ENCODE measurements at regions not wholly inside any gene's neighbourhood (a gene's known extent, or its start where the extent isn't known, plus 50 kb on each side); places are given as distances from the start of the nearest gene placed in this dataset.
"Not testable (repeated sequence)": the region's sequence is repeated elsewhere in the genome, so short reads cannot be mapped to it uniquely, and the experiment has no call there.

DNA sequence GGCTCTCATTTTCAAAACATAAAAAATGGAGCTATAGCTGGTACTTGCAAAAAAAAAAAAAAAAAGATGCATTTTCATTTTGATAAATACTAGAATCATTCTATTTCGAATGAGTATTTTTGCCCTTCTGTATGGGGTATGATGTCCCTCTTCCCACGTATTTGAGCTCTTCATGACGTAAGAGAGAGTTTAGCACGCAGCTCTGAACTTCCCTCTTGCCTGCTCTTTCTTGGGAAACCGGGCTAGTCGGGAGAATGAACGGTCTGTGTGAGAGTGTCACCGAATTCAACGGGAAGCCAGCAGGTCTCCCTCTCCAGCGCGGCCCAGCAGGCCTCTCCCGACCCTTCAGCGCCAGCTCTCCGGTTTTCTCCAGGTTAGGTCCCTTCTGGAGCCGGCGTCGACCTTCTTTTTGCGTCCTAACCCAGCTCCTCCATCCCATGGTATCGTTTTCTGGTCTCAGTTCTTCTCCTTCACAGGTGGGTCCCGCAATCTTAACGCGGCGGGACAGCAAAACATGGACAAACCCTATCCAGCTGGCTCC, 159.2 kb upstream of the PITRM1 start:
- DNase-seq: no peak

GRCh38 chr10:3331187-3331586, 158.6 kb upstream of the PITRM1 start:
- DNase-seq: no peak

DNA sequence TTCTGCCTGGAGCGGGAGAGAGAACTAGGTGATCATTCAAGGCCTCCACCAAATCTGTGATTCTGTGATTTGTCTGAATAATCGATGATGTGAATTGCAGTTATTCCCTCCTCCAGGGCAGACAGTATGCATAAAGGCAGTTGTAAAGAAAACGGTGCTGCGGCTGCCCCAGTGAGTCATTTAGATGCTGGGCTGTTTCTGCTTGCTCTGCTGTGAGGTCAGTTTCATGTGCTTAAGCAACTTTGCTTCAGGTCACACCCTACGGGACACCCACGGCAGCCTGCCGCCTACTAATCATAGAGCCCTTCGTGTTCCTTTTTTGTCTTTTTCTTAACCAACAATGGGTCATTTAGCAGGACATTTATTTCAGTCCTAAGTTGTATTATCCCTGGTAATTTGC, 158.1 kb upstream of the PITRM1 start:
- peak; percentile 6 for DNase-seq

DNA sequence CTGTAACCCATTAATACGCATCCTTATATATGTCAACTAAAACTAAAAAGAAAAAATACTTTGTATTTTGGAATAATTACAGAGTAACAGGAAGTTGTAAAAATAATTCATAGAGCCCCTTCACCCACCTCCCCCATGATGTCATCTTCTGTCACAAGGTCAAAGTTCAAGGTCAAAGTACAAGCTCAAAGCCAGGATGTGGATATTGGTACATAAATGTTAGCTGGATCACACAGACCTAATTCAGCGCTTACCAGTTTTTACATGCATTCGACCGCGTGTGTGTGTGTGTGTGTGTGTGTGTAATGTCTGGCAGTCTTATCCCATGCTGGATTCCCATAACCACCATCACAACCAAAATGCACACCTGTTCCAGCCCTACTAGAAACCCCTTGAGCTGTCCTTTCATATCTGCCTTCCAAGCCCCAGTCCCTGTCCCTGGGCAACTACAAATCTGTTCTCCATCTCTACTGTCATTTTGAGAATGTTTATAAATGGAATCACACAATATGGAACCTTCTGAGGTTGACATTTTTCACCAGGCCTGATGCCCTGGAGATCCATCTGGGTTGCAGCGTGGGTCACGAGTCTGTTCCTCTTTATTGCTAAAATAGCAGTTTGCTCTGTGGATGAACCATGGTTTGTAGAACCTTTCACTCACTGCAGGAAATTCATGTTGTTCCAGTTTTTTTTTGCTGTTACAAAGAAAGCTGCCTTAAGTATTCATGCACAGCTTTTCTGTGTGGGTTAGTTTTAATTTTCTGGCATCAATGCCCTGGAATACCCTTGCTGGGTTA, 153.6 kb upstream of the PITRM1 start:
- no peak for DNase-seq

GRCh38 chr10:3324612-3325038, 152.0 kb upstream of the PITRM1 start:
- no peak for DNase-seq

DNA sequence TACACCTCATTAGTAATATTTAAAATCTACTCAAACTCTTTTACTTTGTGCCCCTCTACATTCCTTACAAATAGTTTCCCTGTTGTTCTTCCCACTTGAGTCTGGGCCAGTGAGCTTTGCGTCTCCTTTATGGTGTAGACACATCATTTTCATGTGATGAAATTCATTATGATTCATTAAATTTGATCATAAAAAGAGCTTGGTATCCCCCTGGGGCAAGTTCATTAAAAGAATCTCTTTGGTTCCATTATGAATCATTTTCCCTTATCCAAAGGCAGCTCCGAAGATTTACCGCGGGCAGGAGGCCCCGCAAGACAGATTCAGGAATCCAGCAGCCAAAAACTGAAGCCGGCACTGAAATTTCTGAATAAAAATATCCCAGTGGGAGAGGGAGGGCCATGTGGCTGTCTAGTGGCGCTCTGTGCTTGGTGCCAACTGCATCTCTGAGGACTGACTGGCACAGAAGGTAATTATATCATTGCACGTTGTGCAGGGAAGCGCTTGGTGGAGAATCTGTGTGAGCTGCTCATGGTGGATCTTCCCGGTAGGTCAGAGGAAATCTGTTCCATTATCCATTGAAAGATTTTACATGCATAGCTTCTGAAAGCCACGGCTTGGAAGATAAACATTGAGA, 151.4 kb upstream of the PITRM1 start:
- DNase-seq: no peak

DNA sequence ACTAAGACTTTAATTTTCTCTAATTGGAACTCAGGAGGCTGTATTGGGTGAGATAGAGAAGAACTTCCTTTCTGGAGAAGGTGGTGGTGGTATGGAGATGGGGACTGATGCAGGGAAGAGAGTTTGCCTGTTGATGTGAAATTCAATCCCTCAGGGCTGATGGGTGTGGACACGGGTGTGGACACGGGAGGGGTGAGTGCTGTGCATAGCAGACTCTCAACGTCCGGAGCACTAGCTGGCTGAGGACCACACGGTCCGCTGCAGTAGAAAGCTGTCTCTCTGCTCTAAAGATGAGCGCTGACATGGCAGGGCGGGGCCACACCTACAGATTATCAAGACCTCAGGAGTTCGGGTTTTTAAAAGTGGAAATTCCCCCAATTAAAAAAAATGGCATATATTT, 148.5 kb upstream of the PITRM1 start:
- no peak for DNase-seq

DNA sequence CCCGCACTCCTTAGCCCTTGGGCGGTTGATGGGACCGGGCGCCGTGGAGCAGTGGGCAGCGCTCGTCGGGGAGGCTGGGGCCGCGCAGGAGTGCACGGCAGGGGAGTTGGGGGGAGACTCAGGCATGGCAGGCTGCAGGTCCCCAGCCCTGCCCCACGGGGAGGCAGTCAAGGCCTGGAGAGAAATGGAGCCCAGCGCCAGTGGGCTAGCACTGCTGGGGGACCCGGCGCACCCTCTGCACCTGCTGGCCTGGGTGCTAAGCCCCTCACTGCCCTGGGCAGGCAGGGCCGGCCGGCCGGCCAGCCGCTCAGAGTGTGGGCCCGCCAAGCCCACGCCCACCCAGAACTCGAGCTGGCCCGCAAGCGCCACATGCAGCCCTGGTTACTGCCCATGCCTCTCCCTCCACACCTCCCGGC, 147.2 kb upstream of the PITRM1 start:
- DNase-seq: no peak

DNA sequence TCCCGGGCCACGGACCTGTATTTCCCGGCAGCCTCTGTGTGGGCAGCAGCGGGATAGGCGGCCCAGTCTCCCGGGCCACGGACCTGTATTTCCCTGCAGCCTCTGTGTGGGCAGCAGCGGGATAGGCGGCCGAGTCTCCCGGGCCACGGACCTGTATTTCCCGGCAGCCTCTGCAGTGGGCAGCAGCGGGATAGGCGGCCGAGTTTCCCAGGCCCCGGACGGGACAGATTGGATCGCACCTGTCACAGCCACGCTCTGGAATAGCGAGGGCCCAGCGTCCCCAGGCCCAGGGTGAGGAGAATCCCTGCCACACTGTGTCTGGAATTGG, 145.9 kb upstream of the PITRM1 start:
- not testable (repeated sequence) for DNase-seq

DNA sequence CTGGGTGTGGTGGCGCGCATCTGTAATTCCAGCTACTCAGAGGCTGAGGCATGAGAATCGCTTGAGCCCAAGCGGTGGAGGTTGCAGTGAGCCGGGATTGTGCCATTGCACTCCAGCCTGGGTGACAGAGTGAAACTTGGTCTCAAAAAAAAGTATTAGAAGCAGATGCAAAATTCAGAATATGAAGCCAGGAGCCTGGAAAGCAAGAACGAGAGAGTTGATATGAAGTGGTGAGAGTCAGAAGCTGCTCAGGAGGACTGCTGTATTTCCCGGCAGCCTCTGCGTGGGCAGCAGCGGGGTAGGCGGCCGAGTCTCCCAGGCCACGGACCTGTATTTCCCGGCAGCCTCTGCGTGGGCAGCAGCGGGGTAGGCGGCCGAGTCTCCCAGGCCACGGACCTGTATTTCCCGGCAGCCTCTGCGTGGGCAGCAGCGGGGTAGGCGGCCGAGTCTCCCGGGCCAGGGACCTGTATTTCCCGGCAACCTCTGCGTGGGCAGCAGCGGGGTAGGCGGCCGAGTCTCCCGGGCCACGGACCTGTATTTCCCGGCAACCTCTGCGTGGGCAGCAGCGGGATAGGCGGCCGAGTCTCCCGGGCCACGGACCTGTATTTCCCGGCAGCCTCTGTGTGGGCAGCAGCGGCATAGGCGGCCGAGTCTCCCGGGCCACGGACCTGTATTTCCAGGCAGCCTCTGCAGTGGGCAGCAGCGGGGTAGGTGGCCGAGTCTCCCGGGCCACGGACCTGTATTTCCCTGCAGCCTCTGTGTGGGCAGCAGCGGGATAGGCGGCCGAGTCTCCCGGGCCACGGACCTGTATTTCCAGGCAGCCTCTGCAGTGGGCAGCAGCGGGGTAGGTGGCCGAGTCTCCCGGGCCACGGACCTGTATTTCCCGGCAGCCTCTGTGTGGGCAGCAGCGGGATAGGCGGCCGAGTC, 145.2 kb upstream of the PITRM1 start:
- DNase-seq: not testable (repeated sequence)

- DNase-seq: not testable (repeated sequence)
These were observed 142.0 kb upstream of the PITRM1 start for GRCh38 chr10:3314445-3315085.

GRCh38 chr10:3313784-3314444, 141.3 kb upstream of the PITRM1 start:
- not testable (repeated sequence) for DNase-seq

DNA sequence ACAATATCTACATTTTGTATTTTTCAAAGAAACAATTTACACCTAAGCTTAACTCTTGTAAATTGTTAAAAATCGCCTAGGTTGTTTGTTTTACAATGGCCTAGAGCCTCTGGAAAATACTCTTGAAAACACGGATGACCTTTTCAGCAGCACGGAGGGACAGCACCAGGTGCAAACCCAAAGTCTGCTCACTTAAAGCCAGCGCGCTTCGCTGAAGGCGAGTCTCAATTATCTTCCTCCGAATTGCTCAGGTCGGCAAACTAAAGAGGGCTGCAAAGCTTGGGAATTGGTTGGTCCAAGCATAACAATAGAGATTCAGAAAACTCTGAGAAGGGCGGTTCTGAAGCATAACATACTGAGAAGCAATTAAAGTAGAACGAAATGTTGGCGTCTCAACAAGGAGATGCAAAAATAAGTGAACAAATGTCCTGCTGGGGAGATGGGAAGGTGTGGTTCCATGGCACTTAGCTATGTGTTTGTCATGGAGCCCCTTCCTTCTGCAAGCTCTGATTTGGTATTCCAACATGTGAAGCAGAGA, 139.9 kb upstream of the PITRM1 start:
- no peak for DNase-seq

DNA sequence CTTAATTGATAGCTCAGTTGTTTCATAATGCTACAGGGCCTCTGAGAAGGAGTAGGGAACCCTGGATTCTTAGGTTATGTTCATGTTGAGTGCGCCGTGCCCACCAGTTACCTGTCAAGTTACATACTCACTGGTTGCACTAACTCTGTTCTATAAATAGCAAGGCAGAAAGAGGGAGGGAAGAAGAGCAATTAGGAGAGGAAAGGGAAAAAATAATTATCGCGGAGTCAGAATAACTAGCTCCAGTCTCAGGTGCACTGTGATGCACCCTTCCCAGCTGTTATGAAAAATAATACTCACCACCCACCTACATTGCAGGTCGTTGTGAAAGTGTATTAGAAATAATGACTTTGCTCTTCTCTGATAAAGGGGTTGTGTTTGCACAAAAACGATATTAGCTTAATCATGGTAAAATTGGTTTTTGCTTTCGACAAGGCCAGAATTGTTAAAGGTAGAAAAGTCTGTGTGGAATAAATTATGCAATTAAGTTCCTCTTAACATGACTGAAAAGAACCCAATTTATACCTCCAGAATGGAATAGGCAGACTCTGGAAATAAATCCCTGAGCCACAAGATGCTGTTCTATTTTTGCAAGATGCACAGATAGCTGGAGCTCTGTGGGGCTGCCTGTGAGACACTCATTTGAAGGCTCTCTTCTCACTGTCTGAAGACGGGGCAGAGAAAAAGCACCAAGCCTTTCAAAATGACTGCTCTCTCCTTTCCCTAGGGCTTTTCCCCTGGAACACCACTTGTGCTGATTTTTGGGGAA, 137.6 kb upstream of the PITRM1 start:
- no peak for DNase-seq

DNA sequence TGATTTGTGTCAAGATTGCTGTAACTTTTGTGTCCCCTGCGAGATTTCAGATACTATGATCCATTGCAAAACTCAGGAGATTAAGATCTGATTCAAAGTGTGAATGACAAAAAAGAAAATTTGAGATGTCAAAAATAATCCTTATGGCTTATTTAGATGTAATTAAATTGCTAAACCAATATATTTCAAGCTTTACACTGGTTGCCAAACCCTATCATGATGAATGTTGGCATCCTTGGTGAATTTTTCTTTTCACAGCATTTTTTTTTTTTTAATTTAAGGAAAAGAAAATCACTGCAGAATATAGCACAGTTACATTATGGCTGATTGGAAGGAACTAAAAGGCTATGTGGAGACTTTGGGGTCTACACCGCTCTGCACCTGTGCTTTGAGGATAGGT, 133.5 kb upstream of the PITRM1 start:
- DNase-seq: no peak

GRCh38 chr10:3295582-3296151, 123.1 kb upstream of the PITRM1 start:
- no peak for DNase-seq

GRCh38 chr10:3294919-3295581, 122.5 kb upstream of the PITRM1 start:
- DNase-seq: no peak

GRCh38 chr10:3293581-3294431, 121.2 kb upstream of the PITRM1 start:
- DNase-seq: no peak

GRCh38 chr10:3292636-3293035, 120.1 kb upstream of the PITRM1 start:
- no peak for DNase-seq
